ENCODE measurements at regions not wholly inside any gene's neighbourhood (a gene's known extent, or its start where the extent isn't known, plus 50 kb on each side); places are given as distances from the start of the nearest gene placed in this dataset.

DNA sequence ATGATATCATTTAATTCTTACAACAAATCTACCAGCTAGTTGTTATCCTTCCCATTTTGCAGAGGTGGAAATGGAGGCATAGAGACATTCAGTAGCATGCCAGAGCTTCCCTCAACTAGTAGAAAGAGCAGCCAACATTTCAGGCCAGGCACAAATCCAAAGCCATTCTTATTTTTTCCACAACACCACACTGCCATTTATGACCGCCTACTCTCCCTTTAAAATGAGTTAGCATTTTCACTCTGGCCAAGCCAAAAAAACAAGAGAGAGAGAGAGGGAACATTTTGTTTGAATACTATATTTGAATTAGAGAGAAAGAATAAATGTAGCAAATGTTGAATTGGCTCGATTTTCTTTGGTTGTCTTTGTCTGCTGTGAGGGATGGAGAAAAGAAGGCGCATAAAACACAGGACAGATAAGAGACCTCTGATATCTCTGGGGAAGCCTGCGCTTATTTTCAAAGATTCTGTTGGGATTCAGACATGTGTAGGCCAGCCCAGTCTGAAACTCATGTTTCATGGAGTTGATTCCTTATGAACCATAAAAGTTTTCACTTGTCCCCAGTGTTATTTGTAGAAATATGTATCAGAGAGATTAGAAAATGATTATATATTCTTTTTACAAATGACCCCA, 265.7 kb downstream of the RAB28 start:
- FAIRE-seq = no peak

DNA sequence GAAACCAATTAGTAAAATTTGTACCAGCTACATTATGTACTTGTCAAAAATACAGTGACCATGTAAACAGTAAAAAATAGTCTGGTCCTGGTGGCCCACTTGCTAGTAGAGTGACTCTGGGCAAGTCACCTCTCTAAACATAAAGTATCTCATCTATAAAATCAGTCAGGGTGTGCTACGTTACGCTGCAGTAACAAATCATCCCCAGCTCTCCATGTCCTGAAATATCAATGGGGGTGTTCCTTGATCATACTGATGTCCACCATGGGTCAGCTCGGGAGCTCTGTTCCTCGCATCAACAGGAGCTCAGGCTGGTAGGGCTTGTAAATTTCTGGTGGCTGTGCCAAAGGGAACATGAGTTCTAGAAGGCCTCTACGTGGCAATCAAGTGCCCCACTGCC, 268.6 kb downstream of the RAB28 start:
- no peak overlapping the region for H3K9ac ChIP-seq (ENCODE audit: control insufficient read depth, extremely low read depth, insufficient read depth, low read length)
- TF ChIP-seq EZH2 (IDR thresholded peaks at IDR 0.05; ENCODE audit: low read length) = no peak
- TF ChIP-seq, protein P1, sequence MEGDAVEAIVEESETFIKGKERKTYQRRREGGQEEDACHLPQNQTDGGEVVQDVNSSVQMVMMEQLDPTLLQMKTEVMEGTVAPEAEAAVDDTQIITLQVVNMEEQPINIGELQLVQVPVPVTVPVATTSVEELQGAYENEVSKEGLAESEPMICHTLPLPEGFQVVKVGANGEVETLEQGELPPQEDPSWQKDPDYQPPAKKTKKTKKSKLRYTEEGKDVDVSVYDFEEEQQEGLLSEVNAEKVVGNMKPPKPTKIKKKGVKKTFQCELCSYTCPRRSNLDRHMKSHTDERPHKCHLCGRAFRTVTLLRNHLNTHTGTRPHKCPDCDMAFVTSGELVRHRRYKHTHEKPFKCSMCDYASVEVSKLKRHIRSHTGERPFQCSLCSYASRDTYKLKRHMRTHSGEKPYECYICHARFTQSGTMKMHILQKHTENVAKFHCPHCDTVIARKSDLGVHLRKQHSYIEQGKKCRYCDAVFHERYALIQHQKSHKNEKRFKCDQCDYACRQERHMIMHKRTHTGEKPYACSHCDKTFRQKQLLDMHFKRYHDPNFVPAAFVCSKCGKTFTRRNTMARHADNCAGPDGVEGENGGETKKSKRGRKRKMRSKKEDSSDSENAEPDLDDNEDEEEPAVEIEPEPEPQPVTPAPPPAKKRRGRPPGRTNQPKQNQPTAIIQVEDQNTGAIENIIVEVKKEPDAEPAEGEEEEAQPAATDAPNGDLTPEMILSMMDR (optimal IDR thresholded peaks at IDR 0.05 in 1 of 3, IDR thresholded peaks at IDR 0.05 in 1 of 3, conservative IDR thresholded peaks at IDR 0.05 in 1 of 3; ENCODE audit: extremely low read depth in 1 of 3, insufficient read depth in 2 of 3, low read length in 3 of 3) = no peak
- no peaks in the 10 kb centered on the region for H3K27me3 ChIP-seq (ENCODE audit: control insufficient read depth, extremely low read depth, insufficient read depth, low read length)
- H4K20me1 ChIP-seq (ENCODE audit: control insufficient read depth, extremely low read depth, insufficient read depth, low read length) = no peaks in the 10 kb centered on the region
- H3K9me3 ChIP-seq (ENCODE audit: control insufficient read depth, low read depth, low read length) = peaks cover 2% of the 10 kb centered on the region
- no peaks in the 10 kb centered on the region for H3K79me2 ChIP-seq (ENCODE audit: control insufficient read depth, insufficient read depth, low read length)
- no peak overlapping the region for H3K4me3 ChIP-seq (ENCODE audit: control insufficient read depth in 2 of 3, extremely low read depth in 1 of 3, insufficient read depth in 2 of 3, low read depth in 1 of 3, low read length in 3 of 3)
- DNase-seq (ENCODE audit: low read depth, low spot score) (no peak), FAIRE-seq (no peak)
- H3K9me1 ChIP-seq (ENCODE audit: control insufficient read depth, extremely low read depth, insufficient read depth, low read length) = no peaks in the 10 kb centered on the region
- H2AFZ ChIP-seq (ENCODE audit: control insufficient read depth, low read length) = no peak overlapping the region
- no peaks in the 10 kb centered on the region for H3K36me3 ChIP-seq (ENCODE audit: control insufficient read depth in 2 of 2, extremely low read depth in 1 of 2, insufficient read depth in 2 of 2, low read length in 2 of 2)
- no peak overlapping the region for H3K27ac ChIP-seq (ENCODE audit: control insufficient read depth, insufficient read depth, low read length)
- no peaks in the 10 kb centered on the region for H3K4me1 ChIP-seq (ENCODE audit: control insufficient read depth, extremely low read depth, insufficient read depth, low read length)
- dilution Hi-C loops (cut with MboI; ENCODE audit: extremely low pct_ligation_motif_present, low sequenced_read_pairs) = no loop called here
- no peak overlapping the region for H3K4me2 ChIP-seq (ENCODE audit: control insufficient read depth, extremely low read depth, insufficient read depth, low read depth, low read length)

More for the DNA sequence above, 265.7 kb downstream of the RAB28 start:
- Histone ChIP-seq H3K9me1 (ENCODE audit: control insufficient read depth, extremely low read depth, insufficient read depth, low read length) (no peaks in the 10 kb centered on the region), H3K4me2 (ENCODE audit: control insufficient read depth, extremely low read depth, insufficient read depth, low read depth, low read length) (no peak overlapping the region), H3K9ac (ENCODE audit: control insufficient read depth, extremely low read depth, insufficient read depth, low read length) (no peak overlapping the region), H4K20me1 (ENCODE audit: control insufficient read depth, extremely low read depth, insufficient read depth, low read length) (no peaks in the 10 kb centered on the region), H3K27me3 (ENCODE audit: control insufficient read depth, extremely low read depth, insufficient read depth, low read length) (no peaks in the 10 kb centered on the region), H3K9me3 (ENCODE audit: control insufficient read depth, low read depth, low read length) (peaks cover 2% of the 10 kb centered on the region), H2AFZ (ENCODE audit: control insufficient read depth, low read length) (no peak overlapping the region), H3K4me3 (ENCODE audit: control insufficient read depth in 2 of 3, extremely low read depth in 1 of 3, insufficient read depth in 2 of 3, low read depth in 1 of 3, low read length in 3 of 3) (no peak overlapping the region), H3K36me3 (ENCODE audit: control insufficient read depth in 2 of 2, extremely low read depth in 1 of 2, insufficient read depth in 2 of 2, low read length in 2 of 2) (no peaks in the 10 kb centered on the region), H3K27ac (ENCODE audit: control insufficient read depth, insufficient read depth, low read length) (no peak overlapping the region), H3K4me1 (ENCODE audit: control insufficient read depth, extremely low read depth, insufficient read depth, low read length) (no peaks in the 10 kb centered on the region), H3K79me2 (ENCODE audit: control insufficient read depth, insufficient read depth, low read length) (no peaks in the 10 kb centered on the region)
- no peak for DNase-seq (ENCODE audit: low read depth, low spot score)
- dilution Hi-C loops (cut with MboI; ENCODE audit: extremely low pct_ligation_motif_present, low sequenced_read_pairs) = no loop called here
- TF ChIP-seq, protein P1 (optimal IDR thresholded peaks at IDR 0.05 in 1 of 3, IDR thresholded peaks at IDR 0.05 in 1 of 3, conservative IDR thresholded peaks at IDR 0.05 in 1 of 3; ENCODE audit: extremely low read depth in 1 of 3, insufficient read depth in 2 of 3, low read length in 3 of 3) = no peak

Data from keratinocyte (primary cell).